Stimulated activated naive B cell treated with anti-CD40 and anti-IgM and Interleukin-4, amounts not matched to agents 10 μg/mL and 1 μg/mL and 100 μg/mL, for 72 hours (primary cell): ENCODE measurements at regions not wholly inside any gene's neighbourhood (a gene's known extent, or its start where the extent isn't known, plus 50 kb on each side); places are given as distances from the start of the nearest gene placed in this dataset.
"Not testable (repeated sequence)": the region's sequence is repeated elsewhere in the genome, so short reads cannot be mapped to it uniquely, and the experiment has no call there.

Experiments
- ATAC-seq, 2 donors: fragments of 150-1000 bp; cut with Tn5 transposase; replicated peaks; 2 replicates each; pipeline ENCODE4 v1.10.0; 2021; ENCODE audit warnings: moderate library complexity in 1 of 2
- DNase-seq: peaks from one replicate; pipeline ENCODE4 v3.0.0; 2021
- H3K27ac Mint-ChIP-seq: one replicate; pipeline ENCODE4 v1.8.0; 2022; ENCODE audit warnings: mild to moderate bottlenecking, mixed read lengths
- H3K27me3 Mint-ChIP-seq, 2 donors: one replicate each; pipeline ENCODE4 v1.8.0; 2022; ENCODE audit warnings: mixed read lengths in 2 of 2
- H3K36me3 Mint-ChIP-seq, 2 donors: one replicate each; pipeline ENCODE4 v1.8.0; 2022; ENCODE audit warnings: mixed read lengths in 2 of 2, mild to moderate bottlenecking in 1 of 2
- H3K4me1 Mint-ChIP-seq, 2 donors: one replicate each; pipeline ENCODE4 v1.8.0; 2022; ENCODE audit warnings: mixed read lengths in 2 of 2, mild to moderate bottlenecking in 1 of 2
- H3K4me3 Mint-ChIP-seq, 2 donors: one replicate each; pipeline ENCODE4 v1.8.0; 2022; ENCODE audit warnings: mild to moderate bottlenecking in 2 of 2, mixed read lengths in 2 of 2, moderate library complexity in 1 of 2
- H3K9me3 Mint-ChIP-seq, 2 donors: one replicate each; pipeline ENCODE4 v1.8.0; 2022; ENCODE audit warnings: mixed read lengths in 2 of 2, mild to moderate bottlenecking in 1 of 2

DNA sequence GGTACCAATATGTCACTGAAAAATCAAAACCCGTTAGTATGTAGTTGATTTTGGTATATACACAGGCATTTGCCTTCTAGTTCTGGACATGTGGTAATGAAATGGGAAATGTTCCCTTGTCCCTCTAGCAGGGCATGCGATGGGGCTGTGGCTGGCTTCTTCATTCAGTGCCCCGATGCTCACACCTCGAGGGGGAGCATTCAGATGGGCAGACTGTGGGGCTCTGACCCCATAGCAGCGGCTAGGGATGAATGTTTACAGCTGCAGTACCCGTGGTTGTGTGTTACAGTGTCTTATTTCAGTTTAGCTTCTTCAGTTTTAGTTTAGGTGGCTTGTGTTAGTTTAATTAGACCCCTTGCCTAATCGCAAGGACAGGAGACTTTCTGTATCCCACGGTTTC lies 1741.0 kb upstream of the PCDH10 start:
- Mint-ChIP-seq H3K36me3 (no peaks in the 10 kb centered on the region), H3K4me3 (no peak overlapping the region), H3K27me3 (no peaks in the 10 kb centered on the region), H3K27ac (no peak overlapping the region), H3K9me3 (peaks cover 4% of the 10 kb centered on the region in 2 donors), H3K4me1 (no peaks in the 10 kb centered on the region)
- ATAC-seq (no peak), DNase-seq (no peak)

DNA sequence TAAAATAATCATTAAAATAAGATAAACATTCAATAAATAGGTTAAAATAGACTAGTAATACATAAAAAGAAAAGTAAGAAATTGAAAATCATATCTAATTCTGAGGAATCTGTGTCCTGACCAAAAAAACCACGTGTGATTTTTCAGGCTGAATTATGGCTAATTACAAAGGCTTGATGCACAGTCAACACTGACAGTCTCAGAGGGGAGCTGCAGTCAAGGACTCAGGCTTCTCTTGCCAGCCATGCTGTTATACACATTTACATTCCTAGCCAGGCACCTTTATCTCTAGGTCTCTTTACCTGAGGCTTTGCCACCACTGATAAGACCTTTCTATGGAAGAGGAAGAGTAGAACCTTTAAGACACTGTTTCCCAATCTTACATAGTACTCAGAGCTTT lies 1737.7 kb upstream of the PCDH10 start:
- H3K27me3 Mint-ChIP-seq, result no peaks in the 10 kb centered on the region
- no peak overlapping the region for H3K4me3 Mint-ChIP-seq
- no peaks in the 10 kb centered on the region for H3K4me1 Mint-ChIP-seq
- no peaks in the 10 kb centered on the region for H3K36me3 Mint-ChIP-seq
- no peak overlapping the region for H3K27ac Mint-ChIP-seq
- DNase-seq (no peak), ATAC-seq (no peak)
- peaks cover 9 to 10% of the 10 kb centered on the region in 2 donors for H3K9me3 Mint-ChIP-seq

DNA sequence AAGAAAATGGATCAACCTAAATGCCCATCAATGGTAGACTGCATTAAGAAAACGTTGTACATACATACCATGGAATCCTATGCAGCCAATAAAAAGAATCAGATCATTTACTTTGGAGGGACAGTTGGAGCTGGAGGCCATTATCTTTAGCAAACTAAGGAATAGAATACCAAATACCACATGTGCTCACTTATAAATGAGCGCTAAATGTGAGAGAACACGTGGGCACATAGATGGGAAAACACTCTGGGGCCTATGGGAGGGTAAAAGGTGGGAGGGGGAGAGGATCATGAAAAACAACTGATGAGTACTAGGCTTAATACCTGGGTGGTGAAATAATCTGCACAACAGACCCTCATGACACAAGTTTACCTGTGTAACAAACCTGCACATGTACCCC lies 1729.9 kb upstream of the PCDH10 start:
- Mint-ChIP-seq H3K4me3 (no peak overlapping the region), H3K36me3 (no peaks in the 10 kb centered on the region), H3K9me3 (peaks cover 15 to 20% of the 10 kb centered on the region in 2 donors), H3K27me3 (no peaks in the 10 kb centered on the region), H3K4me1 (no peaks in the 10 kb centered on the region), H3K27ac (no peak overlapping the region)
- DNase-seq (no peak), ATAC-seq (no peak)

DNA sequence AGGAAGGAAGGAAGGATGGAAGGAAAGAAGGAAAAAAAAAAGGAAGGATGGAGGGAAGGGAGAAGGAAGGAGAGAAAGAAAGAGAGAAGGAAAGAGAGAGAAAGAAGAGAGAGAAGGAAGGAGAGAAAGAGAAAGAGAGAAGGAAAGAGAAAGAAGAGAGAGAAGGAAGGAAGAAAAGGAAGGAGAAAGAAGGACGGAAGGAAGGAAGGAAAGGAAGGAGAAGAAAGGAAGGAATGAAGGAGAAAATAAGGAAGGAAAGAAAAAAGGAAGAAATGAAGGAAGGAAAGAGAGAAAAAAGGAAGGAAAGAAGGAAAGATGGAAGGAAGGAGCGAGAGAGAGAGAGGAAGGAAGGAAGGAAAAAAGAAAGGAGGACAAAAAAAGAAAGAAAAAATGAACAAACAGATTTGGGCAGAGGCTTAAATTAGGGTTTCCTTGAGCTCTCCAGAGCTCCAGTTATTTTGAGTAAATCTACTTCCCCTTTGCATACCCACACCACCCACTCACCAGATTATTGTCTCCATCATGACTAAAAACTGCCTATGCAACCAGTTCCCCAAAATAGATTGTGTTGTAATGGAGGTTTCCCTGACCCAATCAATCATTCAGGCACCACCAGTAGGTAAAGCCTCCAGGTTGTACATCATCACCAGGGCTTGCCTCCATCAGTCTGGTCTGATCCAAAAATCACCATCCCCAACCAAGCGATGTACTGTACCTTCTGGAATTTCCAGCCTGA lies 1722.9 kb upstream of the PCDH10 start:
- H3K36me3 Mint-ChIP-seq, result no peaks in the 10 kb centered on the region
- peak; percentile 22 for DNase-seq
- ATAC-seq, result peak; percentile 85 to 93
- peaks cover 6 to 9% of the 10 kb centered on the region in 2 donors for H3K4me1 Mint-ChIP-seq
- H3K4me3 Mint-ChIP-seq, result no peak overlapping the region
- peaks cover 13 to 23% of the 10 kb centered on the region in 2 donors for H3K9me3 Mint-ChIP-seq
- no peaks in the 10 kb centered on the region for H3K27me3 Mint-ChIP-seq
- peak overlapping the region; percentile 39 for H3K27ac Mint-ChIP-seq

DNA sequence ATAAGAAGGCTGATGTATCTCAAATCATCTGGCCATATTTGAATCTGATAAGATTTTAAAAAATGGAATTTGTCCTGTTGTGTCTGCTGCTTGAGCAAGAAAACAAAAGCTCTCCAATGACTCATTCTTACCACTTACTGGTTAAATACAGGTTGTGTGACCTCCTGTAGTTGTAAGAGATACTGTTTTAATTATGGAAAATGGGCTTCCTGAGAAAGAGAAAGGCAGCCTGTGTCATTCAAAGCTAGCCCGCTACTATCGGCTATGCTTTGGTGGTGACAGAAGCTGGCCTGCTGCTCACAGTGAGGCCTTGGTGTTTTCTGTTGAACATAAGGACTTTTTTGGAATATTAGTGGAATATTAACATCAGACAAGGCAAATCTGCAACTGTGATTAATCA lies 1722.1 kb upstream of the PCDH10 start:
- Mint-ChIP-seq H3K27me3 (no peaks in the 10 kb centered on the region), H3K27ac (peak overlapping the region; percentile 85), H3K4me1 (peaks cover 6 to 9% of the 10 kb centered on the region in 2 donors), H3K36me3 (no peaks in the 10 kb centered on the region), H3K4me3 (no peak overlapping the region), H3K9me3 (peaks cover 10 to 17% of the 10 kb centered on the region in 2 donors)
- no peak for DNase-seq
- peak; percentile 72 to 80 for ATAC-seq

DNA sequence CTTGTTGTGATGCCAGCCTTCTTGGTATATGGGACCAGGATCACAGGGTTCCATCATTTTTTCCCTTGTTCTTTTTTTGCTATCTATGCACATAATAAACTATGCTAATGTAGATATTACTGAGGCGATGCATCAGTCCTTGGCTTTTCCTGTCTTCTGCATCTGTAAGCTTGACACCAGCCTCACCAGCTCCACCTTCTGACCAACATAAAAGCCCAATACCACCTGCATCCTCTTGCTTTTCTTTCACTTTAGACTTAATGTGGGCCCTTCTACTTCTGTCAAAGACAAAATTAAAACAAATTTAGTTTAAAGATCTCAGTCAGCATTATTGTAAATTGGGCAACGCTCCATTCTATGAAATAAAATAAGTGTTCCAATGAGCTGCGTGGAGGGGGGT lies 1718.8 kb upstream of the PCDH10 start:
- H3K36me3 Mint-ChIP-seq, result no peaks in the 10 kb centered on the region
- no peak overlapping the region for H3K27ac Mint-ChIP-seq
- H3K27me3 Mint-ChIP-seq, result no peaks in the 10 kb centered on the region
- ATAC-seq, result no peak
- no peak for DNase-seq
- no peak overlapping the region for H3K4me3 Mint-ChIP-seq
- peaks cover 13 to 17% of the 10 kb centered on the region in 2 donors for H3K9me3 Mint-ChIP-seq
- H3K4me1 Mint-ChIP-seq, result peaks cover 6 to 9% of the 10 kb centered on the region in 2 donors

DNA sequence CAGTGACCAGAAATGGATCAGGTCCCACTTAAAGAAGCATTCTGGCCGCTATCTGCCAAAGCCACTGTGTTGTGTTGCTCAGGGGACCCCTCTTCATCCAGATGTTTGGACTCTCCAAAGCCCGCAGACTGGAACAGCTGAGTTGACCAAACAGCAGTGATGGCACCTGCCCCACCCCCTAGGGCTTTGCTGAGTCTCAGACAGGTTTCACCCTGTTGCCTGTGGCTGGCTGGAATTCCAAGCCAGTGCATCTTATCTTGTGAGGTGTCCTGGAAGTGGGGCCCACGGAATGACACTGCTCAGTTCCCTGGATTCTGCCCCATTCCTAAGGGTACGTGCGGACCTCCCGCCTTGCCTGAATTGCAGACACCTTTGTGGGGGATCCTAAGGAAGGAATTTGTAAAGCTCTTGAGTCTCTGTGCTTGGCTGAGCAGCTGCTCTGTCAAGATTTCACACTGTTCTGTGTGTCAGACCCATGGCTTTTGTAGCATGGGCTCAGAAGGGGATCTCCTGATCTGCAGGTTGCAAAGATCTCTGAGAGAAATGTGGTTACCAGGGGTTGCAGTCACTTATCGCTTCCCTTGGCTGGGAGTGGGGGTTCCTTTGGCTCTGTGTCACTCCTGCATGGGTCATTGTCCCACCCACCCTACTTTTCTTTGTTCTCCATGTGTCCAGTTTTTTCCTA lies 1707.9 kb upstream of the PCDH10 start:
- Mint-ChIP-seq H3K4me3 (no peak overlapping the region), H3K27me3 (no peaks in the 10 kb centered on the region), H3K4me1 (no peaks in the 10 kb centered on the region), H3K9me3 (peaks cover 7 to 9% of the 10 kb centered on the region in 2 donors), H3K36me3 (no peaks in the 10 kb centered on the region), H3K27ac (no peak overlapping the region)
- no peak for ATAC-seq
- DNase-seq, result no peak

DNA sequence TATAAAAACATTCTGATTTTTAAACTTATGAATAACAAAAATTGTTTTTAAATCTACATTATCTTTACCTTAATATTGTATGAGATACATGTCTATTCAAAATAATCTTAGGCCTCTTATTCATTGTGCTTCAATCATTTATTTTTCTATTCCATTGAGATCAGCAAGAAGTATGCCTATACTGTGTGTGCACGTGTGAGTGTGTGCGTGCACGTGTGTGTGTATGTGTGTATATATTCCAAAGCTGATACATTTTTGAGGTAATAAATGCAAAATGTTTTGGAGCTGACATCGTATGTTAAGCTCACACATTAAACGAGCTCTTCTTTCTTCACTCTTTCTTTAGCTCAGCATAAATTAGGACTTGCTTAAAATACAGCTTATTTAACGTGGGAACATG lies 1701.2 kb upstream of the PCDH10 start:
- no peak for DNase-seq
- Mint-ChIP-seq H3K36me3 (no peaks in the 10 kb centered on the region), H3K4me3 (no peak overlapping the region), H3K9me3 (peaks cover 0 to 6% of the 10 kb centered on the region in 2 donors), H3K4me1 (no peaks in the 10 kb centered on the region), H3K27ac (no peak overlapping the region), H3K27me3 (no peaks in the 10 kb centered on the region)
- ATAC-seq, result no peak

DNA sequence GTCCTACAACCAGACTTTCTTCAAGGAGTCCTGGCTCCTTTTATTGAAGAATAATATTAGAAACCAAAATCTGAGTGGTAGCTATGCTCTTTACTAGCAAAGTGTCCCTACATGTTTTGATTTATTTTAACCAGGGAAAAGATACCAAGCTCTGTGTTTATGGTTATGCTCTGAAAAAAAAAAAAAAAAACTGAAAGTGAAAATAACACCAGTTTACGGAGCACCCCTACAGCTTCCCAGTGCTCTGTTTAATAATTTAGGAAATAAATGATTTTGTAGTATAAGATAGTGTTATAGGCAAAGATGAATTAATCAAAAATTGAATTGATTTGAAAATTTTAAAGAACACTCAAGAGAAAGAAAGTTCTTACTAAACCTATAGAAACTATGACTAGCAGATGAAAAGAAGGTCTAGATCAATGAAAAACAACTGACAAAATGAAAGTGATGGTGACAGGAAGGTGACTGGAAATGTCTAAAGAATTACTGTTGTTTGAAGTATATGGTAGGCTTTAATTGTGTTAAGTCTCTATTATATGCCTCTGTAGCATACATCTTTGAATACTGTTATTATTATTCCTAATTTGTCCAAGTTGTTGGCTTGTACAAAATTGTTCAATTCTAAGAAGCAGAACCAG lies 1698.4 kb upstream of the PCDH10 start:
- ATAC-seq (no peak), DNase-seq (no peak)
- Mint-ChIP-seq H3K9me3 (peaks cover 4 to 11% of the 10 kb centered on the region in 2 donors), H3K4me3 (no peak overlapping the region), H3K36me3 (no peaks in the 10 kb centered on the region), H3K27ac (no peak overlapping the region), H3K4me1 (no peaks in the 10 kb centered on the region), H3K27me3 (no peaks in the 10 kb centered on the region)

DNA sequence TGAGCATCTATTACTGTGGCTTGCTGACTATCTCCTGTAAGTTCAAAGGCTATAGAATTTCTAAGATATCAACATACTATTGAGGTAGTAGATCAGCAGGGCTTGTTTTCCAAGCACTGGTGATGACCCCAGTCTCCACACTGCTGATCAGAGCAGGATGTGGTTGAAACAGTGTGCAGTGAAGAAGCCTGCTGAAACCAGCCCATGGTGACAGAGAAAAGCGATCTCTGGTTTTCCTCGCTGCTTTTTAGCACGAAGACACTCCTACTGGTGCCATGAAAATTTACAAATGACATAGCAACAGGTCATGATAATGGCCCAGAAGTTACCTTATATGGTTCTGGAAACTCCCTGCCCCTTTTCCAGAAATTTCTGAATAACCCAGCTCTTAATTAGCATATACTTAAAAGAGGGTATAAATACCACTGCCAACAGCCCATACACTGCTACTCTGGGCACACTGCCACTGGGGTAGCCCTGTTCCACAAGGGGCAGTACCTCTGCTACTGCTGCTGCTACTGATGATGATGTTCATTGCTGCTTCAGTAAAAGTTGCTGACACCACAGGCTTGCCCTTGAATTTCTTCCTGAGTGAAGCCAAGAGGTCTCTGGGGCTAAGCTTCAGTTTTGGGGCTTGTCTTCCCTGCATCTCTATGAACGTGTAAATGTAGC lies 1689.5 kb upstream of the PCDH10 start:
- no peak overlapping the region for H3K4me3 Mint-ChIP-seq
- H3K27me3 Mint-ChIP-seq, result no peaks in the 10 kb centered on the region
- DNase-seq (no peak), ATAC-seq (peak in 1 of 2 donors; percentile 41)
- H3K9me3 Mint-ChIP-seq, result peaks cover 5 to 7% of the 10 kb centered on the region in 2 donors
- no peaks in the 10 kb centered on the region for H3K36me3 Mint-ChIP-seq
- no peak overlapping the region for H3K27ac Mint-ChIP-seq
- no peaks in the 10 kb centered on the region for H3K4me1 Mint-ChIP-seq

DNA sequence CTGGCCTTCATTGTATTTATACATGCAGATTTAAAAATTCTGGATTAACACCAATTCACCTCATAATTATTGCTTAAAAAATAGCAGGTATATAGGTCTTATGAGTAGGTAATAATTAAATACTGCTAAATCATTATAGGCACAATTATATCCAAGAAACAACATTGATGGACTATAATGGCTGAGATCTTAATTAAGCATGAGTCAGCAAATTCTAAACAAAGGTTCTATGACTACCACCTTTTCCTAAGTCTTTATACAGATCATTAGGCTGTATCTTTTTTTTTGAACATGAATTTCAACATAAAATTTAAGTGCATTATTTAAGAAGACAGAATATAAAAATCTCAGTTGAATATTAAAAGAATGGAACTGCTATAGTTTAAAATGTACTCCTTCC lies 1678.7 kb upstream of the PCDH10 start:
- Mint-ChIP-seq H3K27me3 (no peaks in the 10 kb centered on the region), H3K4me3 (no peak overlapping the region), H3K27ac (no peak overlapping the region), H3K4me1 (no peaks in the 10 kb centered on the region), H3K9me3 (peaks cover 0 to 8% of the 10 kb centered on the region in 2 donors), H3K36me3 (no peaks in the 10 kb centered on the region)
- DNase-seq, result no peak
- ATAC-seq, result no peak

DNA sequence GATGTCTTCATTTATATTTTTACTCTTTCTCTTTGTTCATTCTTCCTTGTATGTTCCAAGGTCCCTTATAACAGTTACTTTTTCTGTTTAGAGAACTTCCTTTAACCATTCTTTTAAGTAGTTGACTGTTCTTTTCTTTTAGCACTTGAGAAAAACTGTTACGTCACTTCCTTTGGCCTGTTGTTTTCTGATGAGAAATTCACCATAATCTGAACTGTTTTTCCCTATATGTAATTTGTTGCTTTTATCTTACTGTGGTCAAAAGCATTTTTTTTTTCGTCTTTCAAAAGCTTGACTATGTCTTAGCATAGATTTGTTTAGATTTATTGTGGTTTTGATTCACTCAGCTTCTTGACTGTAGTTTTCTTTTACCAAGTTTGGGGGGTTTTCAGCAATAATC lies 1660.3 kb upstream of the PCDH10 start:
- no peak overlapping the region for H3K4me3 Mint-ChIP-seq
- H3K9me3 Mint-ChIP-seq, result peaks cover 0 to 2% of the 10 kb centered on the region in 2 donors
- no peaks in the 10 kb centered on the region for H3K36me3 Mint-ChIP-seq
- H3K27ac Mint-ChIP-seq, result no peak overlapping the region
- no peaks in the 10 kb centered on the region for H3K27me3 Mint-ChIP-seq
- no peaks in the 10 kb centered on the region for H3K4me1 Mint-ChIP-seq
- no peak for ATAC-seq
- no peak for DNase-seq

DNA sequence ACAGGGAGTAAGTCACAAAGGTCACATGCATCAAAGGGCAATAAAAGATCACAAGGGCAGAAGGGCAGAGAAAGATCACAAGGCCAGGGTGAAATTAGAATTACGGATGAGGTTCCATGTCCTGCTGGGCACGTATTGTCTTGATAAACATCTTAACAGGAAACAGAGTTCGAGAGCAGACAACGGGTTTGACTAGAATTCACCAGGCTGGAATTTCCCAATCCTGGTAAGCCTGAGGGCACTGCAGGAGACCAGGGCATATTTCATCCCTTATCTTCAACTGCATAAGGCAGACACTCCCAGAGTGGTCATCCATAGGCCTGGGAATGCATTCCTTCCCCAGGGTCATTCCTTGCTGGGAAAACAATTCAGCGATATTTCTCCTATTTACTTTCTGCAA lies 1652.9 kb upstream of the PCDH10 start:
- H3K4me1 Mint-ChIP-seq, H3K4me3 Mint-ChIP-seq, DNase-seq, H3K27ac Mint-ChIP-seq, H3K9me3 Mint-ChIP-seq, H3K27me3 Mint-ChIP-seq, ATAC-seq, H3K36me3 Mint-ChIP-seq: not testable (repeated sequence)

DNA sequence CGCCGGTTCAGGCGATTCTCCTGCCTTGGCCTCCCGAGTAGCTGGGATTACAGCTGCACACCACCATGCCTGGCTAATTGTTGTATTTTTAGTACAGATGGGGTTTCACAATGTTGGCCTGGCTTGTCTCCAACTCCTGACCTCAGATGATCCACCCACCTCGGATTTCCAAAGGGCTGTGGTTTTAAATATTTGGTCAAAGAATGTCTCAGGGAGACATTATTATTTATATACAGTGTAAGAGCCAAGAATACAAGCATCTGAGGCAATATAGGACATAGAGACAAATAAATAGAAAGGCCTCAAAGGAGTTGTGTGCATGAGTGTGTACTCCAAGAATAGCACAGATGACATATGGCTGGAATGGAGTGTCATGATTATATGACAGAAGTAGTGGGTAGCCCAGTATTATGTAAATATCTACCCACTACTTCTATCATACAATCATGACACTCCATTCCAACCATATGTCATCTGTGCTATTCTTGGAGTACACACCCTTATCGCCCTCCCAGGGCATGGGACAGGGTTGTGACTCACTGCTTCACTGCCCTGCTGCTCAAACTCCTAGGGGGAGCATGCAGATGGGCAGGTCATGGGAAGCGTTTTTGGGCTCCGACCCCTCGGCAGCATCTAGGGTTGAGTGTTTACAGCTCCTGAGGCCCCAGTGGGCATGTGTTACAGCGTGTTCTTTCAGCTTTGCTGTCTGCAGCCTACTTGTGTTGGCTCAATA lies 1649.8 kb upstream of the PCDH10 start:
- no peaks in the 10 kb centered on the region for H3K27me3 Mint-ChIP-seq
- H3K9me3 Mint-ChIP-seq, result peaks cover 4 to 7% of the 10 kb centered on the region in 2 donors
- DNase-seq (no peak), ATAC-seq (no peak)
- H3K36me3 Mint-ChIP-seq, result no peaks in the 10 kb centered on the region
- H3K4me1 Mint-ChIP-seq, result no peaks in the 10 kb centered on the region
- H3K4me3 Mint-ChIP-seq, result no peak overlapping the region
- H3K27ac Mint-ChIP-seq, result no peak overlapping the region
